ENCODE measurements at regions not wholly inside any gene's neighbourhood (a gene's known extent, or its start where the extent isn't known, plus 50 kb on each side); places are given as distances from the start of the nearest gene placed in this dataset.

GRCh38 chr2:104930732-104931131 is 76.8 kb downstream of the POU3F3 start:
- no peak overlapping the region for H2AFZ ChIP-seq (ENCODE audit: low read depth, low read length, severe bottlenecking)
- H3K4me2 ChIP-seq (ENCODE audit: low read depth, low read length, poor library complexity, severe bottlenecking) = no peak overlapping the region
- no peaks in the 10 kb centered on the region for H3K9me3 ChIP-seq (ENCODE audit: insufficient read depth, low read length)
- H3K9me2 ChIP-seq (replicated peaks; ENCODE audit: insufficient read depth, low read length) = no peaks in the 10 kb centered on the region
- no peak for TF ChIP-seq CTCF (IDR thresholded peaks at IDR 0.05; ENCODE audit: insufficient read depth, low read length, poor library complexity, severe bottlenecking)
- no peak for TF ChIP-seq EZH2phosphoT487 (conservative IDR thresholded peaks at IDR 0.05; ENCODE audit: low read length)
- H3K36me3 ChIP-seq (ENCODE audit: low read length) = no peaks in the 10 kb centered on the region
- H3K4me3 ChIP-seq (ENCODE audit: insufficient read depth, low read length, poor library complexity, severe bottlenecking) = no peak overlapping the region
- no peak overlapping the region for H3K27ac ChIP-seq (ENCODE audit: low read depth, low read length)
- H3K27me3 ChIP-seq (ENCODE audit: low read length) = no peaks in the 10 kb centered on the region
- H3K79me2 ChIP-seq (ENCODE audit: insufficient read depth, low read length) = no peaks in the 10 kb centered on the region
- no peaks in the 10 kb centered on the region for H4K20me1 ChIP-seq (ENCODE audit: low read depth, low read length)
- H3K9ac ChIP-seq (ENCODE audit: low read length) = no peak overlapping the region
- no peaks in the 10 kb centered on the region for H3F3A ChIP-seq (ENCODE audit: insufficient read depth)

GRCh38 chr2:104932243-104932642 is 78.3 kb downstream of the POU3F3 start:
- TF ChIP-seq EZH2phosphoT487 (conservative IDR thresholded peaks at IDR 0.05; ENCODE audit: low read length) (no peak), CTCF (IDR thresholded peaks at IDR 0.05; ENCODE audit: insufficient read depth, low read length, poor library complexity, severe bottlenecking) (no peak)
- Histone ChIP-seq H3K4me3 (ENCODE audit: insufficient read depth, low read length, poor library complexity, severe bottlenecking) (no peak overlapping the region), H3K4me2 (ENCODE audit: low read depth, low read length, poor library complexity, severe bottlenecking) (no peak overlapping the region), H2AFZ (ENCODE audit: low read depth, low read length, severe bottlenecking) (no peak overlapping the region), H3K9me2 (replicated peaks; ENCODE audit: insufficient read depth, low read length) (no peaks in the 10 kb centered on the region), H3K36me3 (ENCODE audit: low read length) (no peaks in the 10 kb centered on the region), H3K27ac (ENCODE audit: low read depth, low read length) (no peak overlapping the region), H3K27me3 (ENCODE audit: low read length) (no peaks in the 10 kb centered on the region), H3K9me3 (ENCODE audit: insufficient read depth, low read length) (no peaks in the 10 kb centered on the region), H3F3A (ENCODE audit: insufficient read depth) (no peaks in the 10 kb centered on the region), H3K9ac (ENCODE audit: low read length) (no peak overlapping the region), H3K79me2 (ENCODE audit: insufficient read depth, low read length) (no peaks in the 10 kb centered on the region), H4K20me1 (ENCODE audit: low read depth, low read length) (no peaks in the 10 kb centered on the region)

- H3F3A ChIP-seq (ENCODE audit: insufficient read depth) = no peaks in the 10 kb centered on the region
- H3K4me2 ChIP-seq (ENCODE audit: low read depth, low read length, poor library complexity, severe bottlenecking) = no peak overlapping the region
- no peaks in the 10 kb centered on the region for H4K20me1 ChIP-seq (ENCODE audit: low read depth, low read length)
- no peaks in the 10 kb centered on the region for H3K79me2 ChIP-seq (ENCODE audit: insufficient read depth, low read length)
- no peaks in the 10 kb centered on the region for H3K36me3 ChIP-seq (ENCODE audit: low read length)
- no peaks in the 10 kb centered on the region for H3K9me3 ChIP-seq (ENCODE audit: insufficient read depth, low read length)
- no peak overlapping the region for H2AFZ ChIP-seq (ENCODE audit: low read depth, low read length, severe bottlenecking)
- H3K27me3 ChIP-seq (ENCODE audit: low read length) = no peaks in the 10 kb centered on the region
- H3K9me2 ChIP-seq (replicated peaks; ENCODE audit: insufficient read depth, low read length) = no peaks in the 10 kb centered on the region
- no peak overlapping the region for H3K27ac ChIP-seq (ENCODE audit: low read depth, low read length)
- TF ChIP-seq CTCF (IDR thresholded peaks at IDR 0.05; ENCODE audit: insufficient read depth, low read length, poor library complexity, severe bottlenecking) (no peak), EZH2phosphoT487 (conservative IDR thresholded peaks at IDR 0.05; ENCODE audit: low read length) (no peak)
- H3K4me3 ChIP-seq (ENCODE audit: insufficient read depth, low read length, poor library complexity, severe bottlenecking) = no peak overlapping the region
- no peak overlapping the region for H3K9ac ChIP-seq (ENCODE audit: low read length)
These were observed 79.4 kb downstream of the POU3F3 start for GRCh38 chr2:104933151-104933917.

All from SU-DHL-6 (cell line).